Activated CD8-positive, alpha-beta T cell treated with anti-CD3 and anti-CD28 coated beads for 36 hours (primary cell): ENCODE measurements at regions not wholly inside any gene's neighbourhood (a gene's known extent, or its start where the extent isn't known, plus 50 kb on each side); places are given as distances from the start of the nearest gene placed in this dataset.
"Not testable (repeated sequence)": the region's sequence is repeated elsewhere in the genome, so short reads cannot be mapped to it uniquely, and the experiment has no call there.

Source experiments
- ATAC-seq: fragments of 200-7000 bp; cut with Tn5 transposase; one replicate; pipeline ENCODE4 v1.10.0; 2021; ENCODE audit warnings: mild to moderate bottlenecking, moderate library complexity
- CTCF ChIA-PET: fragments of 350-600 bp; sonication (Branson Sonifier 250); formaldehyde crosslinking; loops from one replicate; lab custom pipeline; 2021; ENCODE audit warnings: antibody characterized with exemption; lab: Charles Lee
- POLR2A ChIA-PET: fragments of 350-600 bp; sonication (Branson Sonifier 250); formaldehyde crosslinking; loops from one replicate; lab custom pipeline; 2021; ENCODE audit warnings: antibody characterized with exemption; lab: Charles Lee
- DNase-seq: peaks from one replicate; pipeline ENCODE4 v3.0.0-alpha.2; 2020
- H3K27ac Mint-ChIP-seq: one replicate; pipeline ENCODE4 v1.8.0; 2021; ENCODE audit warnings: mild to moderate bottlenecking, mixed read lengths
- H3K27me3 Mint-ChIP-seq: one replicate; pipeline ENCODE4 v1.8.0; 2021; ENCODE audit warnings: mixed read lengths
- H3K36me3 Mint-ChIP-seq: one replicate; pipeline ENCODE4 v1.8.0; 2021; ENCODE audit warnings: low read depth, mixed read lengths
- H3K4me1 Mint-ChIP-seq: one replicate; pipeline ENCODE4 v1.8.0; 2021; ENCODE audit warnings: low read depth, mixed read lengths
- H3K4me3 Mint-ChIP-seq: one replicate; pipeline ENCODE4 v1.8.0; 2021; ENCODE audit warnings: mild to moderate bottlenecking, moderate library complexity, mixed read lengths
- H3K9me3 Mint-ChIP-seq: one replicate; pipeline ENCODE4 v1.8.0; 2021; ENCODE audit warnings: mixed read lengths
- intact Hi-C: fragments of 100-400 bp; cut with micrococcal nuclease; formaldehyde crosslinking; loops from one replicate; pipeline ENCODE4 v1.10.0; 2022
- TF ChIP-seq, protein P1 (sequence below): fragments of 200-600 bp; IDR thresholded peaks from one replicate; pipeline ENCODE4 v1.8.0; 2022; ENCODE audit warnings: antibody characterized with exemption, mild to moderate bottlenecking

DNA sequence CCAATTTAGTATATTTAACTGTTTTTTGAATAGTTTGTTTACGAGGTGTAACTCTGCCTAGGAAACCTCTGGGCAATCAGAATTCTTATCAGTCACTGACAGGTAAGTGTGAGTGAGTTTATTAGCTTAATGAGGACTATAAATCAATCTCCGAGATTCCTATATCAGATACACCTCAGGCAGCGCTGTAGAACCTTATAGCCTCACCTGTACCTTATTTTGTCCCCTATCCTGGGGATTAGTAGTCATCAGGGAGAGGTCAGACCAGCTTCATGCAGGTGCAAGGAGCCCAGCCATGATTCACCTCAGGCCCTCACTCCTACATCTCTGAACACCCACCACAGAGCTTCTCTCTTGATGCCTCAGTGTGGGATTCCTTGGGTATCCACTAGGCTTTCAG, 256.0 kb downstream of the KTN1 start:
- DNase-seq (no peak), ATAC-seq (no peak)
- intact Hi-C loops: no loop called here
- no peaks in the 10 kb centered on the region for H3K27me3 Mint-ChIP-seq
- ChIA-PET POLR2A (no interaction called here), CTCF (no interaction called here)
- H3K4me1 Mint-ChIP-seq: no peaks in the 10 kb centered on the region
- TF ChIP-seq, protein P1, sequence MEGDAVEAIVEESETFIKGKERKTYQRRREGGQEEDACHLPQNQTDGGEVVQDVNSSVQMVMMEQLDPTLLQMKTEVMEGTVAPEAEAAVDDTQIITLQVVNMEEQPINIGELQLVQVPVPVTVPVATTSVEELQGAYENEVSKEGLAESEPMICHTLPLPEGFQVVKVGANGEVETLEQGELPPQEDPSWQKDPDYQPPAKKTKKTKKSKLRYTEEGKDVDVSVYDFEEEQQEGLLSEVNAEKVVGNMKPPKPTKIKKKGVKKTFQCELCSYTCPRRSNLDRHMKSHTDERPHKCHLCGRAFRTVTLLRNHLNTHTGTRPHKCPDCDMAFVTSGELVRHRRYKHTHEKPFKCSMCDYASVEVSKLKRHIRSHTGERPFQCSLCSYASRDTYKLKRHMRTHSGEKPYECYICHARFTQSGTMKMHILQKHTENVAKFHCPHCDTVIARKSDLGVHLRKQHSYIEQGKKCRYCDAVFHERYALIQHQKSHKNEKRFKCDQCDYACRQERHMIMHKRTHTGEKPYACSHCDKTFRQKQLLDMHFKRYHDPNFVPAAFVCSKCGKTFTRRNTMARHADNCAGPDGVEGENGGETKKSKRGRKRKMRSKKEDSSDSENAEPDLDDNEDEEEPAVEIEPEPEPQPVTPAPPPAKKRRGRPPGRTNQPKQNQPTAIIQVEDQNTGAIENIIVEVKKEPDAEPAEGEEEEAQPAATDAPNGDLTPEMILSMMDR: no peak
- H3K36me3 Mint-ChIP-seq: no peaks in the 10 kb centered on the region
- H3K9me3 Mint-ChIP-seq: peaks cover 2% of the 10 kb centered on the region
- H3K4me3 Mint-ChIP-seq: no peak overlapping the region
- no peak overlapping the region for H3K27ac Mint-ChIP-seq

DNA sequence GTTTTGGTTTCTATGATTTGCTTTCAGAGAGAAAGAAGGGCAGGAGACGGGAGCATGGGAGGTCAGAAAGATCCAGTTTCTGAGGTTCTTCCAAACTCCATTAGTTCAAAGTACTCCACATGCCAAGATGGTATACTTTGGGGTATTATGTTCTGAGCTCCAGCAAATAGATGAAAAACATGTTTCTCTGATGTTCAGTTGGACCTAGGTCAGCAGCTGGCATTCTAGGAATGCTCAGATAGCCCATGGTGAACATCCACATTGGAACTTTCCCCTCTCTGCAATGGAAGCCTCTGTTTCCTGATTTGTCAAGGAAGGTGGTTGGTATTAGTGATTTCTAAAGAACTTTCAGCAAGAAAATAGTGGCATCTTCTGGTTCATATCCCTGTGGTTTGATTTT, 257.5 kb downstream of the KTN1 start:
- ATAC-seq (no peak), DNase-seq (no peak)
- no peak overlapping the region for H3K4me3 Mint-ChIP-seq
- POLR2A ChIA-PET: no interaction called here
- H3K4me1 Mint-ChIP-seq: no peaks in the 10 kb centered on the region
- H3K9me3 Mint-ChIP-seq: peaks cover 2% of the 10 kb centered on the region
- H3K36me3 Mint-ChIP-seq: no peaks in the 10 kb centered on the region
- TF ChIP-seq, protein P1: no peak
- no peak overlapping the region for H3K27ac Mint-ChIP-seq
- CTCF ChIA-PET: no interaction called here
- intact Hi-C loops: no loop called here
- H3K27me3 Mint-ChIP-seq: no peaks in the 10 kb centered on the region

DNA sequence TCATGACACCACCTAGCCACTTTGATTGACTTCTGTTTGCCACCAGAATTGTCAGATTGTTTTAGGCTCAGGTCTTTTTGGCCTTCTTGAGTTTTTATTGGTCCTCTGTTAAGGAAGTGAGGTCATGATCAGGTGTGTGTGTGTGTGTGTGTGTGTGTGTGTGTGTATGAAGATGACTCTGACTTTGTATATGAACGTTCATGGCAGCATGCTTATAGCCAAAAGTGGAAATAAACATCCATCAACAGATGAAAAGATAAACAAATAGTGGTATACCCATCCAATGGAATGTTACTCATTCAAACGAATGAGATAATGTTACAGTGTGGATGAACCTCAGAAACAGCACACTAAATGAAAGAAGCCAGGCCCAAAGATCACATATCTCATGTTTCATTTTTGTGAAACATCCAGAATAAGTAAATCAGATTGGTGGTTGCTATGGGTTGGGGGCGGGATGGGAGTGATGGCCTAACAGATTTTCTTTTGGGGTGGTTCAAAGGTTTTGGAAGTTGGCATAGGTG, 258.6 kb downstream of the KTN1 start:
- intact Hi-C loops: no loop called here
- ChIA-PET POLR2A (no interaction called here), CTCF (no interaction called here)
- Mint-ChIP-seq H3K27me3 (no peaks in the 10 kb centered on the region), H3K27ac (no peak overlapping the region), H3K36me3 (no peaks in the 10 kb centered on the region), H3K4me3 (no peak overlapping the region), H3K9me3 (peaks cover 2% of the 10 kb centered on the region), H3K4me1 (no peaks in the 10 kb centered on the region)
- ATAC-seq (no peak), DNase-seq (no peak)
- TF ChIP-seq, protein P1: no peak

DNA sequence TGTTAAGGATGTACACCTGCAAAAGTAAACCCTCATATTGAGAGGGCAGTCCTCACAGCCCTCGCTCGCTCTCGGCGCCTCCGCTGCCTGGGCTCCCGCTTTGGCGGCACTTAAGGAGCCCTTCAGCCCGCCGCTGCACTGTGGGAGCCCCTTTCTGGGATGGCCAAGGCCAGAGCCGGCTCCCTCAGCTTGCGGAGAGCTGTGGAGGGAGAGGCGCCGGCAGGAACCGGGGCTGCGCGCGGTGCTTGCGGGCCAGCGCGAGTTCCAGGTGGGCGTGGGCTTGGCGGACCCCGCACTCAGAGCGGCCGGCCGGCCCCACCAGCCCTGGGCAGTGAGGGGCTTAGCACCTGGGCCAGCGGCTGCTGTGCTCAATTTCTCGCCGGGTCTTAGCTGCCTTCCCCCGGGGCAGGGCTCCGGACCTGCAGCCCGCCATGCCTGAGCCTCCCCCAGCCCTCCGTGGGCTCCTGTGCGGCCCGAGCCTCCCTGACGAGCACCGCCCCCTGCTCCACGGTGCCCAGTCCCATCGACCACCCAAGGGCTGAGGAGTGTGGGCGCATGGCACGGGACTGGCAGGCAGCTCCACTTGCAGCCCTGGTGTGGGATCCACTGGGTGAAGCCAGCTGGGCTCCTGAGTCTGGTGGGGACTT, 259.4 kb downstream of the KTN1 start:
- POLR2A ChIA-PET, intact Hi-C loops, H3K9me3 Mint-ChIP-seq, H3K36me3 Mint-ChIP-seq, H3K27ac Mint-ChIP-seq, H3K4me1 Mint-ChIP-seq, CTCF ChIA-PET, H3K4me3 Mint-ChIP-seq, ATAC-seq, DNase-seq, H3K27me3 Mint-ChIP-seq: not testable (repeated sequence)

DNA sequence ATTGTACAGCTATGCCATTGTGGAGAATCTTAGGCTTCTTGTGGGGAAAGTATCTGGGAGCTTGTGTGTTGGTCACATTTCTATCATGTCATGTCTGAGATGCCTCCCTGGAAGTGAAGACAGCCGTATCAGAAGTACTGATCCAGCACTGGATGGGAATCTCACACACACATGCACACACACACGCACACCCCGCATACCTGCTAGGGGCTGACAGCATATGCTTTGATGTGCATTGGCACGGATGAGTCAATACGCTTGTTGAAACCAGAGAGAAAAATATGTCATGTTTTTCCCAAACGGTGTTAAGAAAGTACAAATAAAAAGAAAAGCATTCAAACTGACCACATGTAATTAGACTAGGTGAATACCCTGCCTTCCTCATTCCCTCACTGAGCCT, 260.8 kb downstream of the KTN1 start:
- peaks cover 2% of the 10 kb centered on the region for H3K9me3 Mint-ChIP-seq
- DNase-seq: no peak
- no peaks in the 10 kb centered on the region for H3K27me3 Mint-ChIP-seq
- intact Hi-C loops: no loop called here
- CTCF ChIA-PET: no interaction called here
- TF ChIP-seq, protein P1: no peak
- H3K27ac Mint-ChIP-seq: no peak overlapping the region
- no peak for ATAC-seq
- no peaks in the 10 kb centered on the region for H3K36me3 Mint-ChIP-seq
- POLR2A ChIA-PET: no interaction called here
- no peaks in the 10 kb centered on the region for H3K4me1 Mint-ChIP-seq
- no peak overlapping the region for H3K4me3 Mint-ChIP-seq
